ENCODE measurements at regions not wholly inside any gene's neighbourhood (a gene's known extent, or its start where the extent isn't known, plus 50 kb on each side); places are given as distances from the start of the nearest gene placed in this dataset.

GRCh38 chr3:26011276-26011675 is 221.4 kb downstream of the OXSM start:
- FAIRE-seq (no peak), DNase-seq (ENCODE audit: low read depth, low spot score) (no peak), ATAC-seq (no peak)
- intact Hi-C loops (cut with micrococcal nuclease; ENCODE audit: unreplicated experiment), result no loop called here
- H2AFZ ChIP-seq (ENCODE audit: control insufficient read depth, low read depth, low read length), result no peak overlapping the region
- no peak overlapping the region for H3K4me2 ChIP-seq (ENCODE audit: control insufficient read depth, insufficient read depth)
- H3K4me1 ChIP-seq (ENCODE audit: control insufficient read depth, insufficient read depth, low read length), result no peaks in the 10 kb centered on the region
- 54% methylated on average over 6 of the region's 6 CpGs for WGBS (ENCODE audit: insufficient coverage, insufficient replicate concordance, low lambda C conversion rate, missing lambda C conversion rate)
- CTCF ChIA-PET, result no interaction called here
- TF ChIP-seq PRDM15 (CRISPR knock-in tag; IDR thresholded peaks at IDR 0.05), result no peak
- no peak for TF ChIP-seq KLF5 (IDR thresholded peaks at IDR 0.05; ENCODE audit: partially characterized antibody)
- TF ChIP-seq ATF3 (IDR thresholded peaks at IDR 0.05; ENCODE audit: borderline replicate concordance, extremely low read depth, low read depth, low read length), result no peak
- no peak for TF ChIP-seq RELB (IDR thresholded peaks at IDR 0.05; ENCODE audit: low read depth)
- no peak for TF ChIP-seq NFIC (IDR thresholded peaks at IDR 0.05; ENCODE audit: low read depth, low read length)
- TF ChIP-seq ZNF384 (IDR thresholded peaks at IDR 0.05; ENCODE audit: borderline replicate concordance, low read depth, low read length), result no peak
- no peak for TF ChIP-seq ZNF687 (IDR thresholded peaks at IDR 0.05)
- no peak for TF ChIP-seq NR2C2 (IDR thresholded peaks at IDR 0.05; ENCODE audit: borderline replicate concordance, control insufficient read depth, insufficient read length, low read depth)
- TF ChIP-seq ESRRA (IDR thresholded peaks at IDR 0.05; ENCODE audit: low read length), result no peak
- TF ChIP-seq FOS (IDR thresholded peaks at IDR 0.05; ENCODE audit: borderline replicate concordance, extremely low read depth, insufficient read length), result no peak
- TF ChIP-seq CBX3 (IDR thresholded peaks at IDR 0.05; ENCODE audit: borderline replicate concordance, low read depth), result no peak
- no peak for TF ChIP-seq PAX8 (IDR thresholded peaks at IDR 0.05)
- no peak for TF ChIP-seq RBBP5 (conservative IDR thresholded peaks at IDR 0.05)
- no peak for TF ChIP-seq ZNF622 (IDR thresholded peaks at IDR 0.05)
- TF ChIP-seq CHD1 (IDR thresholded peaks at IDR 0.05; ENCODE audit: low read depth, low read length), result no peak
- TF ChIP-seq NFYA (IDR thresholded peaks at IDR 0.05; ENCODE audit: borderline replicate concordance, low read depth, low read length), result no peak
- BruUV-seq (replicated peaks), result no TSS peak
- no peaks in the 10 kb centered on the region for H3K36me3 ChIP-seq (ENCODE audit: control insufficient read depth in 2 of 2, insufficient read depth in 2 of 2, low read length in 1 of 2)
- no peaks in the 10 kb centered on the region for H4K20me1 ChIP-seq (ENCODE audit: control insufficient read depth, insufficient read depth)
- H3K4me3 ChIP-seq, result no peak overlapping the region
- SMC1A ChIA-PET (ENCODE audit: uncharacterized antibody, unreplicated experiment), result no interaction called here
- no peaks in the 10 kb centered on the region for H3K27me3 ChIP-seq (replicated peaks in 1 of 2; ENCODE audit: control insufficient read depth in 2 of 2, insufficient read depth in 2 of 2, low read length in 1 of 2)
- H3K27ac ChIP-seq (ENCODE audit: control insufficient read depth, insufficient read depth), result no peak overlapping the region
- no peaks in the 10 kb centered on the region for H3K79me2 ChIP-seq (ENCODE audit: control insufficient read depth, insufficient read depth, low read length)
- H3K9me3 ChIP-seq (replicated peaks; ENCODE audit: control insufficient read depth, insufficient read depth, low read length), result no peaks in the 10 kb centered on the region
- H3K9ac ChIP-seq (ENCODE audit: control insufficient read depth, insufficient read depth, low read length), result no peak overlapping the region
- RAD21 ChIA-PET (ENCODE audit: unreplicated experiment), result no interaction called here
- POLR2A ChIA-PET, result no interaction called here
- in situ Hi-C loops (cut with MboI), result no loop called here
